GM10266 (cell line): ENCODE measurements at regions not wholly inside any gene's neighbourhood (a gene's known extent, or its start where the extent isn't known, plus 50 kb on each side); places are given as distances from the start of the nearest gene placed in this dataset.

Experiments used
- DNase-seq: peaks from one replicate; pipeline ENCODE4 v3.0.0; 2012; ENCODE audit errors: extremely low spot score
- CTCF ChIP-seq: IDR thresholded peaks from 2 replicates; pipeline ENCODE4 v1.5.1; 2012; ENCODE audit warnings: mild to moderate bottlenecking, low read depth; ENCODE audit not compliant: control insufficient read depth, insufficient read depth; ENCODE audit errors: missing control alignments

GRCh38 chr10:2462581-2462980 is 604.8 kb upstream of the PFKP start:
- no peak for DNase-seq
- TF ChIP-seq CTCF: no peak

DNA sequence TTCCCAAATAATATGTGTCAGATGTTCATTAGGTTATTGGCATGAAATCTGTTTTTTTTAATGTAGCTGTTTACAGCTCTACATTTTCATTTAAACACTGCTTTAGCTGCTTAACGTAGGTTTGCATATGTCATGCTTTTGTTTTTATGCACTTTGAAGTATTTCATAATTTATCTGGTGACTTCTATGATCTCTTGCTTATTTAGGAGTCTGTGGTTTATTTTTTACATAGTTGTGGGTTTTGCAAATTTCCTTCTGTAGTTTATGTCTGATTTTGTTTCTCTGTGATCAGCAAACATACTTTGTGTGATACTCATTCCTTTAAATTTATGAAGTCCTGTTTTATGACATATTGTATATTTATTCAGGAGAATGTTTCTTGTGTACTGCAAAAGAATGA is 606.5 kb upstream of the PFKP start:
- TF ChIP-seq CTCF: no peak
- DNase-seq: no peak

- no peak for DNase-seq
- TF ChIP-seq CTCF: no peak
Measured at GRCh38 chr10:2459713-2460112, 607.6 kb upstream of the PFKP start.

DNA sequence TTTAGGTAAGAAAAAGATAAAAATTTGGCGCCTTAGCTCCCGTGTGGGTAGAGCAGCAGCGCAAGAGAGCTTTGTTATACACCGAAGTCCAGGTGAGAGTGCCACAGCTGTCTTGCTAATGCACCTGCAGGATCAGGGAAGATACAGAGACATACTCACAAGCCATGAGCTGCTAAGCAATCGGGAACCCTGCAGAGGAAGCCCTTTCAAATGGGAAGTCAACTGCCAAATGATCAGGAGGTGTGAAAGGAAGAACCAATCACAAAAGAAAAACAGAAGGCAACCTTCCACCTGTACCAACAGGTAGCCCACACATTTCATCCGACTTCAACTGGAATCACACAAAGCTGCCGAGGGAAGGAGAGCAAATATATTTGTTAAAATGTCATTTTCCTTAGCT is 610.5 kb upstream of the PFKP start:
- no peak for TF ChIP-seq CTCF
- no peak for DNase-seq

GRCh38 chr10:2445370-2445769 is 622.0 kb upstream of the PFKP start:
- TF ChIP-seq CTCF: no peak
- DNase-seq: no peak

- no peak for TF ChIP-seq CTCF
- no peak for DNase-seq
Measured at GRCh38 chr10:2439983-2440382, 627.4 kb upstream of the PFKP start.

DNA sequence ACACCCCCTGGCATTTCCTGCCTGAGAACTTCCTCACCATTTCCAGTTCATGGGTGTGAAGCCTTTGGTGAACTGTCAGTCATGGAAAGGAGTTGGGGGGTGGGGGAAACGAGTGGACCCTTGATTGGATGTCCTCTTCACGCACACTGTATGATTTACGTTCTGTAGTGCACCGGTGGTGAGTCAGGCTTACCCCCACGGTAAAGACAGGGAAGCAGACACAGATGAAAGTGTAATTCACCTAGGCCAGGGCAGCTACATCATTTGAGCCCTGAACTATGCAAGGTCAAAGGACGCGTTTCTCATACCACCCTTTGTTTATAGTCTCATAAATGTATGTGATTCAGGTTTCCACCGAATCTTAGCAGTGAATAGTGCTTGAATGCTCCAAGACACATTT is 628.3 kb upstream of the PFKP start:
- TF ChIP-seq CTCF: no peak
- no peak for DNase-seq
